ENCODE measurements at regions not wholly inside any gene's neighbourhood (a gene's known extent, or its start where the extent isn't known, plus 50 kb on each side); places are given as distances from the start of the nearest gene placed in this dataset.

- H3K4me3 ChIP-seq (ENCODE audit: control insufficient read depth in 2 of 3, extremely low read depth in 1 of 3, insufficient read depth in 2 of 3, low read depth in 1 of 3, low read length in 3 of 3): no peak overlapping the region
- no peak overlapping the region for H3K4me2 ChIP-seq (ENCODE audit: control insufficient read depth, extremely low read depth, insufficient read depth, low read depth, low read length)
- no peaks in the 10 kb centered on the region for H3K79me2 ChIP-seq (ENCODE audit: control insufficient read depth, insufficient read depth, low read length)
- TF ChIP-seq, protein P1, sequence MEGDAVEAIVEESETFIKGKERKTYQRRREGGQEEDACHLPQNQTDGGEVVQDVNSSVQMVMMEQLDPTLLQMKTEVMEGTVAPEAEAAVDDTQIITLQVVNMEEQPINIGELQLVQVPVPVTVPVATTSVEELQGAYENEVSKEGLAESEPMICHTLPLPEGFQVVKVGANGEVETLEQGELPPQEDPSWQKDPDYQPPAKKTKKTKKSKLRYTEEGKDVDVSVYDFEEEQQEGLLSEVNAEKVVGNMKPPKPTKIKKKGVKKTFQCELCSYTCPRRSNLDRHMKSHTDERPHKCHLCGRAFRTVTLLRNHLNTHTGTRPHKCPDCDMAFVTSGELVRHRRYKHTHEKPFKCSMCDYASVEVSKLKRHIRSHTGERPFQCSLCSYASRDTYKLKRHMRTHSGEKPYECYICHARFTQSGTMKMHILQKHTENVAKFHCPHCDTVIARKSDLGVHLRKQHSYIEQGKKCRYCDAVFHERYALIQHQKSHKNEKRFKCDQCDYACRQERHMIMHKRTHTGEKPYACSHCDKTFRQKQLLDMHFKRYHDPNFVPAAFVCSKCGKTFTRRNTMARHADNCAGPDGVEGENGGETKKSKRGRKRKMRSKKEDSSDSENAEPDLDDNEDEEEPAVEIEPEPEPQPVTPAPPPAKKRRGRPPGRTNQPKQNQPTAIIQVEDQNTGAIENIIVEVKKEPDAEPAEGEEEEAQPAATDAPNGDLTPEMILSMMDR (optimal IDR thresholded peaks at IDR 0.05 in 1 of 3, IDR thresholded peaks at IDR 0.05 in 1 of 3, conservative IDR thresholded peaks at IDR 0.05 in 1 of 3; ENCODE audit: extremely low read depth in 1 of 3, insufficient read depth in 2 of 3, low read length in 3 of 3): no peak
- no peak for TF ChIP-seq EZH2 (IDR thresholded peaks at IDR 0.05; ENCODE audit: low read length)
- no peak overlapping the region for H3K27ac ChIP-seq (ENCODE audit: control insufficient read depth, insufficient read depth, low read length)
- H3K27me3 ChIP-seq (ENCODE audit: control insufficient read depth, extremely low read depth, insufficient read depth, low read length): no peaks in the 10 kb centered on the region
- dilution Hi-C loops (cut with MboI; ENCODE audit: extremely low pct_ligation_motif_present, low sequenced_read_pairs): no loop called here
- H3K9me1 ChIP-seq (ENCODE audit: control insufficient read depth, extremely low read depth, insufficient read depth, low read length): no peaks in the 10 kb centered on the region
- no peak overlapping the region for H3K9ac ChIP-seq (ENCODE audit: control insufficient read depth, extremely low read depth, insufficient read depth, low read length)
- no peaks in the 10 kb centered on the region for H4K20me1 ChIP-seq (ENCODE audit: control insufficient read depth, extremely low read depth, insufficient read depth, low read length)
- no peak overlapping the region for H2AFZ ChIP-seq (ENCODE audit: control insufficient read depth, low read length)
- H3K36me3 ChIP-seq (ENCODE audit: control insufficient read depth in 2 of 2, extremely low read depth in 1 of 2, insufficient read depth in 2 of 2, low read length in 2 of 2): no peaks in the 10 kb centered on the region
- no peak for FAIRE-seq
- H3K9me3 ChIP-seq (ENCODE audit: control insufficient read depth, low read depth, low read length): no peaks in the 10 kb centered on the region
- no peak for DNase-seq (ENCODE audit: low read depth, low spot score)
- peaks cover 3% of the 10 kb centered on the region for H3K4me1 ChIP-seq (ENCODE audit: control insufficient read depth, extremely low read depth, insufficient read depth, low read length)
Observed at GRCh38 chr4:55215087-55215486, 89.7 kb upstream of the KDR start.

DNA sequence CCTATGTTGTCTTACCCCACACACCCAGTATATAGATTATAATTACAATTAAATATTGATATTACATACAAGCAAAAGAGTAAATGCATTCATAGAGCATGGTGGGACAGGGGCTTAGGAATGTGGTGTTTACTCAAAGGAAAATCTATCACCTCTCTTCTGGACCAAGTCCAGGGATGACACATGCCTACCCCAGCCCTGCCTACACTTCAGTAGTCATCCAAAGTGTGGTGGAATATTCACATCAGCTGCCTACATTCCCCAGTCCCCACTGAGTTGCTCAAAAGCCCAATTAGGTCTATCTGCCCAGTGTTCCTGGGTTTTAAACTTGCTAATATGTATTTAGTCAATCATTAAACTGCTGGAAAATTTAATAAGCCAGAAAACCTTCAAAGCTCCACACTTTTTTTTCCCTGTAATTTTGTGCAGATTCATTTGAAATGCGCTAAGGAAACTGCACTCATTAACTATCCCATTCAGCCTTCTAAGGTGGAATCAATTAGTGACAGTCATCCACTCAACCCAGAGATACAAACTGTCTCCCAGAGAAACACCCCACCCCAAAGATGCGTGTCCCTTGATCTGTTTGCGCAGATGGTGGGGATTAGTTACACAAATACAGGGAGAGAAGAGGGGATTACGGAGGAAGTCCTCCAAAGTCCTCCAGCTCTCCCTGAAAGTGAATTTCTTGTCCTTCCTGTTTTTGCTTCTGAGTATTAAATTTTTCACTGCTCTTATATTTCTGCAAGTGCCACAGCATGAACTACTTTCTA is 91.7 kb upstream of the KDR start:
- DNase-seq (ENCODE audit: low read depth, low spot score) (no peak), FAIRE-seq (no peak)

More for the DNA sequence above, 91.7 kb upstream of the KDR start:
- Histone ChIP-seq H3K36me3 (ENCODE audit: control insufficient read depth in 2 of 2, extremely low read depth in 1 of 2, insufficient read depth in 2 of 2, low read length in 2 of 2) (no peaks in the 10 kb centered on the region), H3K27ac (ENCODE audit: control insufficient read depth, insufficient read depth, low read length) (no peak overlapping the region), H3K9ac (ENCODE audit: control insufficient read depth, extremely low read depth, insufficient read depth, low read length) (no peak overlapping the region), H3K9me3 (ENCODE audit: control insufficient read depth, low read depth, low read length) (no peaks in the 10 kb centered on the region), H4K20me1 (ENCODE audit: control insufficient read depth, extremely low read depth, insufficient read depth, low read length) (no peaks in the 10 kb centered on the region), H3K79me2 (ENCODE audit: control insufficient read depth, insufficient read depth, low read length) (no peaks in the 10 kb centered on the region), H3K27me3 (ENCODE audit: control insufficient read depth, extremely low read depth, insufficient read depth, low read length) (no peaks in the 10 kb centered on the region), H2AFZ (ENCODE audit: control insufficient read depth, low read length) (no peak overlapping the region), H3K4me3 (ENCODE audit: control insufficient read depth in 2 of 3, extremely low read depth in 1 of 3, insufficient read depth in 2 of 3, low read depth in 1 of 3, low read length in 3 of 3) (no peak overlapping the region), H3K4me2 (ENCODE audit: control insufficient read depth, extremely low read depth, insufficient read depth, low read depth, low read length) (no peak overlapping the region), H3K4me1 (ENCODE audit: control insufficient read depth, extremely low read depth, insufficient read depth, low read length) (peaks cover 3% of the 10 kb centered on the region), H3K9me1 (ENCODE audit: control insufficient read depth, extremely low read depth, insufficient read depth, low read length) (no peaks in the 10 kb centered on the region)
- dilution Hi-C loops (cut with MboI; ENCODE audit: extremely low pct_ligation_motif_present, low sequenced_read_pairs): no loop called here
- TF ChIP-seq, protein P1 (optimal IDR thresholded peaks at IDR 0.05 in 1 of 3, IDR thresholded peaks at IDR 0.05 in 1 of 3, conservative IDR thresholded peaks at IDR 0.05 in 1 of 3; ENCODE audit: extremely low read depth in 1 of 3, insufficient read depth in 2 of 3, low read length in 3 of 3): no peak
- no peak for TF ChIP-seq EZH2 (IDR thresholded peaks at IDR 0.05; ENCODE audit: low read length)

All from keratinocyte (primary cell).